HG03521 (cell line): ENCODE measurements at regions not wholly inside any gene's neighbourhood (a gene's known extent, or its start where the extent isn't known, plus 50 kb on each side); places are given as distances from the start of the nearest gene placed in this dataset.

ENCODE experiments used
- ATAC-seq: cut with Tn5 transposase; IDR thresholded peaks from one replicate; pipeline ENCODE4 v1.9.1; 2021; ENCODE audit warnings: mild to moderate bottlenecking, moderate library complexity; ENCODE audit not compliant: unreplicated experiment

- peak; percentile 100 for ATAC-seq
Measured at GRCh38 chr16:80144191-80144590, 396.6 kb upstream of the DYNLRB2 start.

DNA sequence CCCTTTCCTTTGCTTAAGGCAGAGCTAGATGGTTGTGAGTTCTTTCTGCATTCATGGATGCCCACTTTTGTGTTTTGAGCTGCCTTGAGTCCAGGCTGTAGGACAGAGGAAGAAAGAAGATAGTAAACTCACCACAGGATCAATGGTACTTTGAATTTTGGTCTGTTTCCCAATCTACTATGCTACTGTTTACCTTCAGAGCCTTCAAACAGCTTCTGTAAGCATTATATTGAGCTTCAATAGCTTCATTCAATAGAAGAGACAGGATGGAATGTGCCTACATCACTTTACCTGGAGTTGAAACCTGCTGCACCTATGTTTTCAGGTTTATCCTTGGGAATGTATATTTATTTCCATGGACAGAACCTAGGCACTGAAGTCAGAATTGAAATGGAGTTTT lies 397.9 kb upstream of the DYNLRB2 start:
- no peak for ATAC-seq

GRCh38 chr16:80142281-80142680 lies 398.5 kb upstream of the DYNLRB2 start:
- ATAC-seq = no peak

- no peak for ATAC-seq
Measured at GRCh38 chr16:80129791-80130190, 411.0 kb upstream of the DYNLRB2 start.

DNA sequence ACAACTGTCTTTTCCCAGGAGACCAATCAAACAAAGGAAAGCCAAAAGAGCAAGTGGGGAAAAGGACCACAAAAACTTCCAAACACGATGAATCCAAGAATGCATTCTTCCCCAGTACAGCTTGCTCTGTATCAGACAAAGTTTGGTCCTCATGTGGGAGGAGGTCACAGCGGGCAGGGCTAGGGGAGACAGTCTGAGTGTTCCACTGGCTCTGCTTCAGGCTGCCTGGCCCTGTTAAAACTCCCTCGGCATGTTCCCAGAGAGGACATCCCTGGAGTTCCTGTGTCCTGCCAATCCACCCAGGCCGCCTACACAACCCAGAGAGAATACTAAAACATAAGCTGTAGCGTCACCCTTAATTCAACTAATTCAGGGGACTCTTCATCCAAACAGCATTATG lies 415.1 kb upstream of the DYNLRB2 start:
- ATAC-seq = no peak

- no peak for ATAC-seq
Measured at GRCh38 chr16:80123189-80123588, 417.6 kb upstream of the DYNLRB2 start.

DNA sequence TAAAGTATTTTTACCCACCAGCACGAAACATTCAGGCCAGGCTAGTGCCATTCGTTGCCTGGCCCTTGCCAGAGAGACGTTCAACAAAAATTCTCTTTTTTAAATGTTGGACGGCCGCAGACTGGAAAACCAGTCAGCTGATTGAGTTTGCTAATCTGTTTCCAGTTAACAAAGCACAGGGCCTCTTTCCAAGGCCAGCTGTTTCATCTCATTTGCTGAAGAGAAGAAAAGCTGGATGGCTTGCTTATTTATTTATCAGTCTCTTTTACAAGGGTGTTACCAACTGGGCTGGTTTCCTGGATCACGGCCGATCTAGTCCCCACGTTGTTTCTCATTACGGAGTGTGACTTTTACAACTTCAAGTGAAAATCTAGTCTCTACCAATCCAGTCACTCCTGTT lies 418.7 kb upstream of the DYNLRB2 start:
- ATAC-seq = no peak

- ATAC-seq = no peak
Measured at GRCh38 chr16:80121522-80121909, 419.3 kb upstream of the DYNLRB2 start.

- ATAC-seq = no peak
Measured at GRCh38 chr16:80120899-80121521, 419.8 kb upstream of the DYNLRB2 start.

GRCh38 chr16:80117556-80118130 lies 423.1 kb upstream of the DYNLRB2 start:
- ATAC-seq = no peak

GRCh38 chr16:80116711-80117110 lies 424.1 kb upstream of the DYNLRB2 start:
- no peak for ATAC-seq

- ATAC-seq = no peak
Measured at GRCh38 chr16:80114699-80115098, 426.1 kb upstream of the DYNLRB2 start.

- no peak for ATAC-seq
Measured at GRCh38 chr16:80113873-80114574, 426.8 kb upstream of the DYNLRB2 start.

DNA sequence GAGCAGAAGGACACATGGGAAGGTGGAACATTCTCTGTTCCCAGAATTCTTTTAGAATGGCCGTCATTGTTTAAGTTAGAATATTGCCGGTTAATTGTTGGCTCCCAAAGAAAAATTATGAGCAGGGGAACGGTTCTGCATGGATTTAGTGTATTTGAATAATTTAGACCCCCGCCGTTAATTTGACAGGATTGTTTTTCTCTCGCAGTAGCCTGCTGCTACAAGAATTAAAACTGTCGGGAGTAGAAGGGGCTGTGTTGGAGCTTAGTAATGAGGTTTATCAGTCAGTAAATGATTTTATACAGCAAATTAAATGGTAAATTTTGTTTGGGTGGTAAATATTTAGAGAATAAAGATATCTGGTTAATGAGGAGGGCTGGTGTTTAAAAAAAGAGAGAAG lies 431.2 kb upstream of the DYNLRB2 start:
- no peak for ATAC-seq

GRCh38 chr16:80107900-80108299 lies 432.9 kb upstream of the DYNLRB2 start:
- ATAC-seq = no peak

DNA sequence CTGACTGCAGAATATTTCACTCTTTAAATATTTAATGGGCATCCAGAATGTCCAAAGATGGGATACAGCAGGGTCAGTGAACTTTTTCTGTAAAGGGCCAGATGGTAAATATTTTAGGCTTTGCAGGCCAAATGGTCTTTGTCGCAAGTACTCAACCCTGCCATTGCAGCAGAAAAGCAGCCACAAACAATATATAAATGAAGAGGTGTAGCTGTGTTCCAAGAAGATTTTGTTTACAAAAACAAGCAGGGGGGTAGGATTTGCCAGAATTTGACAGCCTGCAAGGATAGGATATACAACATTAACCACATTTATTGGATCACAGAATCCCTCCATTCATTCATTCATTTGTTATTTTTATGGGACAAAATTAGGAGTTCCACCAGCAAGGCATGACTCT lies 435.0 kb upstream of the DYNLRB2 start:
- ATAC-seq = no peak

GRCh38 chr16:80105160-80105559 lies 435.6 kb upstream of the DYNLRB2 start:
- no peak for ATAC-seq

DNA sequence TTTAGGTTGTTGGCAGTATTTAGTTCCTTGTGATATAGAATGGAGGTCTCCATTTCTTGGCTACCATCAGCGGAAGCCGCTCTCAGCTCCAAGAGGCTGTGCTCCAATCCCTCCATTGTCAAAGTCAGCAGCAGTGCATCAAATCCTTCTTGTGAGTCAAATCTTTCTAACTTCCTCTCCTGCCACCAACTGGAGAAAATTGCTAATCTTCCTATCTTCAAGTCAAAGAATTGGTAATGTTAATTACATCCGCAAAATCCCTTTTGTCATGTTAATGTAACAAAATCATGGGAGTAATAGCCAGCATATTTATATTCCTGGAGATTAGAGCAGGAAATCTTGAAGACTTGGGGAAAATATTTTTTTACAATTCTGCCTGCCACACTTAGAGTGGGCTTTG lies 436.4 kb upstream of the DYNLRB2 start:
- ATAC-seq = no peak

- no peak for ATAC-seq
Measured at GRCh38 chr16:80103463-80103862, 437.3 kb upstream of the DYNLRB2 start.

DNA sequence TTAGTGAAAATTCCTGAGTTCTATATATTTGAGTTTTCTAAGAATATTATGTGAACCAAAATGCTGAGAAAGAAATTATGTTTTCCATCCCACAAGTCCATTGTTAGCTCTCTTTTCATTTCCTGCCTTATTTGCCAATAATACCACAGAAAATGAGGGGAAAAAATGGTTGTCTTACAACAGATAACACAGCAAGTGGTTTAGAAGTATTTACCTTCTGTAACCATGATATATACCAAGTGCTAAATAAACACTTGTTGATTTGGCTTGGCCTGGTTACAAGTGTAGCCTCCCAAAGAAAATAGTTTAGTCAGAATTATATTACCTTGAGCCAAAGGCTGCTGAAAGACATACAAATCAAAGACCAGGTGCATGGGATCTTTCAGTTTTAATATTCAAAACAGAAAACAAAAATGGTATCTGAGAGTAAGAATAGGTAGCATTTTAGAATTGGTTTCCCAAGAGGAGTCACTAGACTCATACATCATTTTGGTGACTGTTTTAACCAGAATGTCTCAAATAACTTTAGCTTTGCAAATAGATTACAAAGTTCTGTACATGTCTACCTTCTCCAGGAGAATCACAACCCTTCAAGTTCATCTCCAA lies 439.8 kb upstream of the DYNLRB2 start:
- ATAC-seq = no peak

GRCh38 chr16:80100186-80100585 lies 440.6 kb upstream of the DYNLRB2 start:
- ATAC-seq = no peak

DNA sequence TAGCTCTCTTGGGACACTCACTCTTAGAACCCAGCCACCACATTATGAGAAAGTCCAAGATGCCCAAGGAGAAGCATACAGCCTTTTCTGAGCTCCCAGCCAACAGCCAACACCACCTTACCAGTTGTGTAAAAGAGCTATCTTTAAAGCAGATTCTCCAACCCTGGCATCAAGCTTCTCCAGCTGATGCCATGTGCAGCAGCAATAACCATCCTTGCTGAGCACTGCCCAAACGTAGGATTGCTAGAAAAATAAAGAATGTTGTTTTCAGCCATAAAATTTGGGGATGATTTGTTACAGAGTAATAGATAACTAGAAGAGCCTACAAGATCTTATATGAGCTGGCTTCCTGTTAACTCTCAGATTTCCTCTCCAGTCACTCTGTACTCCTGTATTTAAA lies 443.7 kb upstream of the DYNLRB2 start:
- ATAC-seq = no peak
